ENCODE measurements at regions not wholly inside any gene's neighbourhood (a gene's known extent, or its start where the extent isn't known, plus 50 kb on each side); places are given as distances from the start of the nearest gene placed in this dataset.

GRCh38 chr1:59076612-59077011 lies 220.3 kb upstream of the FGGY start:
- Histone ChIP-seq H3K36me3 (no peaks in the 10 kb centered on the region), H3K27ac (no peak overlapping the region), H3K4me1 (peaks cover 0 to 21% (median 9%) of the 10 kb centered on the region in 3 donors), H3K27me3 (no peaks in the 10 kb centered on the region), H3K9me3 (no peaks in the 10 kb centered on the region), H3K4me3 (no peak overlapping the region)
- no peak for DNase-seq
- intact Hi-C loops (cut with DNase I), result no loop called here
- WGBS, 2 donors, result 80 to 100% methylated on average over 1 of the region's 1 CpG
- TF ChIP-seq POLR2A (IDR thresholded peaks at IDR 0.05) (no peak), CTCF (IDR thresholded peaks at IDR 0.05) (peak in 5 of 6 experiments; percentile 6 to 29 (median 7))

GRCh38 chr1:59077466-59078069 lies 219.3 kb upstream of the FGGY start:
- Histone ChIP-seq H3K9me3 (no peaks in the 10 kb centered on the region), H3K27ac (no peak overlapping the region), H3K4me3 (no peak overlapping the region), H3K4me1 (peaks cover 0 to 13% (median 0%) of the 10 kb centered on the region in 3 donors), H3K36me3 (no peaks in the 10 kb centered on the region), H3K27me3 (no peaks in the 10 kb centered on the region)
- 68 to 76% methylated on average over 4 to 6 of the region's 6 CpGs for WGBS, 2 donors
- DNase-seq, result no peak
- intact Hi-C loops (cut with DNase I), result no loop called here
- TF ChIP-seq POLR2A (IDR thresholded peaks at IDR 0.05) (no peak), CTCF (IDR thresholded peaks at IDR 0.05) (no peak)

DNA sequence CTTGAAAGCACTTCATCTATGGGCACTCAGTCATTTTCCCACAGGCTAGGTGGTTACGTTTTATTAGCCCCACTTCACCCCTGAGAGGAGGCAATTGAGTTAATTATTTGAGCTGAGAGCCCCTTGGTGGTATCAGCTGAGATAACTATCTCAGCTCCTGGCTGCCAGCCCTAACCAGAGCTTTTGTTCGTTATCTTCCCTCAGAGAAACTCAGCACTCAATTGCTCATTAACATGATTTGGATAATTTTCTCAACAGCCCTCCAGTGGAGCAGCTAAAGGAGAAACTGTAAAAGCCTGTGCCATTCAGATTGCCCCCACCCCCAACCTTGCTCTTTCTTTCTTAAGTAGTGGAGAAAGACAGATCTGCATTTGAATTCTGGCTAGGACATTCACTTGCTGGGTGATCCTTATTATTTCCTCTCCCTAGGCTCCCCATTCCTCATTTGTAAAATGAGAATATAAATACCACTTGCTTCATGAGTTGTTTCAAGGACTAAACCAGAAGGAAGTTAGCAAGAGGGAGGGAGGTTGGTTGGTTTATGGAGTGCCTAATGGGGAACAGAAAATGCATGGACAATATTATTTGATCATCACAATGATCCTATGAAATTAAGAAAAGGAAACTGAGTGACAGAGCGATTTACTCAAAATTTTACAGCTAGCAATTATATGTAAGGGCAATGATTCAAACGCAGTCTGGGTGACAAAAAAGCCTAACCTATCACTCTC lies 218.7 kb upstream of the FGGY start:
- Histone ChIP-seq H3K27me3 (no peaks in the 10 kb centered on the region), H3K4me3 (no peak overlapping the region), H3K27ac (no peak overlapping the region), H3K36me3 (no peaks in the 10 kb centered on the region), H3K9me3 (no peaks in the 10 kb centered on the region), H3K4me1 (peaks cover 0 to 11% (median 0%) of the 10 kb centered on the region in 3 donors)
- WGBS, 2 donors, result 64 to 83% methylated on average over 4 of the region's 4 CpGs
- intact Hi-C loops (cut with DNase I), result no loop called here
- no peak for DNase-seq
- no peak for TF ChIP-seq CTCF (IDR thresholded peaks at IDR 0.05)
- TF ChIP-seq POLR2A (IDR thresholded peaks at IDR 0.05), result no peak

DNA sequence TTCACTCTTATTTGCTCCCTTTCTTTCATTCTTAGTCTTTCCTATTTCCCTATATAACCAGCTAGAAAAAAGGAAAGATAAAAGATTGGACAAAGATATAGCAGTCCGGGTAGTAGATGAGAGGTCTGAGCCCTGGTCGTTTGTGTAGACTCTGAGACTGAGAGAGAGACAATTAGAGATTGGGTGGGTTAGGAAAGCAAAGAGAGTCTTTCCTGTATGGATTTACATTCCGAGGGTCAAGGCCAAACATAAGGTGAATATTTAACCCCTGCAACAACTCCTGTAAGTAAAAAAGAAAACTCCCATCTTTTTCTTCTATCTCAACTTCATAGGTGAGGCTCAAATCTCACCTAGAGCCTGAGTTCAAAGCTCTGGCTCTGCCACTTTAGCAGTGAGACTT lies 218.0 kb upstream of the FGGY start:
- TF ChIP-seq POLR2A (IDR thresholded peaks at IDR 0.05) (no peak), CTCF (IDR thresholded peaks at IDR 0.05) (no peak)
- intact Hi-C loops (cut with DNase I), result no loop called here
- peaks cover 0 to 11% (median 0%) of the 10 kb centered on the region in 3 donors for H3K4me1 ChIP-seq
- no peaks in the 10 kb centered on the region for H3K9me3 ChIP-seq
- no peaks in the 10 kb centered on the region for H3K27me3 ChIP-seq
- H3K27ac ChIP-seq, result no peak overlapping the region
- DNase-seq, result no peak
- H3K36me3 ChIP-seq, result no peaks in the 10 kb centered on the region
- H3K4me3 ChIP-seq, result no peak overlapping the region
- WGBS, 2 donors, result 73 to 75% methylated on average over 3 of the region's 3 CpGs

- H3K4me3 ChIP-seq, result no peak overlapping the region
- intact Hi-C loops (cut with DNase I), result no loop called here
Measured at GRCh38 chr1:59079434-59080140, 217.3 kb upstream of the FGGY start.

More at GRCh38 chr1:59079434-59080140, 217.3 kb upstream of the FGGY start:
- H3K27me3 ChIP-seq, result no peaks in the 10 kb centered on the region
- no peaks in the 10 kb centered on the region for H3K9me3 ChIP-seq
- 21 to 45% methylated on average over 3 of the region's 3 CpGs for WGBS, 2 donors
- peaks cover 0 to 17% (median 0%) of the 10 kb centered on the region in 3 donors for H3K4me1 ChIP-seq
- TF ChIP-seq POLR2A (IDR thresholded peaks at IDR 0.05) (no peak), CTCF (IDR thresholded peaks at IDR 0.05) (no peak)
- H3K36me3 ChIP-seq, result no peaks in the 10 kb centered on the region
- no peak for DNase-seq
- H3K27ac ChIP-seq, result no peak overlapping the region
